IPS DF 19.7 (cell line): ENCODE measurements at regions not wholly inside any gene's neighbourhood (a gene's known extent, or its start where the extent isn't known, plus 50 kb on each side); places are given as distances from the start of the nearest gene placed in this dataset.
"Not testable (repeated sequence)": the region's sequence is repeated elsewhere in the genome, so short reads cannot be mapped to it uniquely, and the experiment has no call there.

Source experiments
- DNase-seq: peaks from one replicate; pipeline ENCODE4 v3.0.0-alpha.2; 2013; ENCODE audit warnings: low read depth, low spot score

DNA sequence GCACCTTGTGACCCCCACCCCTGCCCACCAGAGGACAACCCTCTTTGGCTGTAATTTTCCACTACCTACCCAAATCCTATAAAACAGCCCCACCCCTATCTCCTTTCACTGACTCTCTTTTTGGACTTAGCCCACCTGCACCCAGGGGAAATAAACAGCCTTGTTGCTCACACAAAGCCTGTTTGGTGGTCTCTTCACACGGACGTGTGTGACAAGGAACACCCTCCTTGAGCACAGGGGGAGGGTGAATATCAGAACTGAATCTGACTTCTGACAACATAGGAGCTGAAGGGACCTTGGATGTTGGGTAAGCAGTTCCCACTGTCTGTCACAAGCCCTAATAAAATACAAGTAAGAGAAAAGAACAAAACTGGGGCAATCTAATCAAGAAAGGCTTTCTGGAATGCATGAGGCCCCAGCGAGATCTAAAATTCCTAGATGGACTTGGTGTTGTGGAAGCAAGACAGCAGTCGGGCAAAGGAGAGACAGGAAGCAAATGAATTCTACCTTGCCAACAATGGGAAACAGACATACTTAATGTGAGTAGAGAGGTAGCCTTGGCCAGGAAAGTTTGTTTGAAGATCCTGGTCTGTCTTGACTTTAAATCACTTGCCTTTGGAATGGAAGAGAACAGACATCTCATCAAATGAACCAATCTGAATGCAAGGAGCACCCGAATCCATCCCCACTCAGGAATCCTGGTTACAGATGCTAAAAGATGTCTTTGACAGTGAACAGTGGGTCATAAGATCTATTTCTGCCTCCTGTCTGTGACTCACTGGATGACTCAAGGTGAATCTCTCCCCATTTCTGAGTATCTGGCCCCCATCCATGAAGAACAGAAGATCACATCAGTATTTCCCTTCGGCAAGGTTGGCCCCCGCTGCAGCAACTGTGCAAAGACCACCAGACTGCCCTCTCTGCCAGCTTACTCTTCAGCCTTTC, 53.3 kb downstream of the OLFML3 start:
- no peak for DNase-seq

DNA sequence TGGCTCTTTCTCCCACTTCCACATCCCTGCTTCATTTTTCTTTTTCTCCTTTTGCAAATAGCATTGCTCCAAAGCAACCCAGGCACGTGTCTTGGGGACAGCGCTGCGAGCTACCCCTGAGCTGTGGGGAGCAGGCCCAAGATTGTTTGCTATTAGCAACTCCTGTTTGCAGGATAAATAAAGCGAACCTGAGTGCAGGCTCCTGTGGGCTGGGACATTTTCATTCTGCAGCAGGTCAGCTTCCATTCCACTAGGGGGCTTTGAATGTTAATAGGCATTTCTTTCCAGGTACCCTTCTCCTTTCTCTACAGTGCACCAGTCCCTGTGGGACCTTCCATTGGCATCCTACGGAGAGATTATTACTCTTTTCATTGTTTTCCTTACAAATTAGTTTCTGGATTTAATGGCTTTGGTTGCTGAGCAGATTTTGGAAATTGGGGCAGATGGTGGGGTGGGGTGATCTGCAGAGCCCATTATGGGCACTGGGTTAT, 54.0 kb downstream of the OLFML3 start:
- peak; percentile 86 for DNase-seq

DNA sequence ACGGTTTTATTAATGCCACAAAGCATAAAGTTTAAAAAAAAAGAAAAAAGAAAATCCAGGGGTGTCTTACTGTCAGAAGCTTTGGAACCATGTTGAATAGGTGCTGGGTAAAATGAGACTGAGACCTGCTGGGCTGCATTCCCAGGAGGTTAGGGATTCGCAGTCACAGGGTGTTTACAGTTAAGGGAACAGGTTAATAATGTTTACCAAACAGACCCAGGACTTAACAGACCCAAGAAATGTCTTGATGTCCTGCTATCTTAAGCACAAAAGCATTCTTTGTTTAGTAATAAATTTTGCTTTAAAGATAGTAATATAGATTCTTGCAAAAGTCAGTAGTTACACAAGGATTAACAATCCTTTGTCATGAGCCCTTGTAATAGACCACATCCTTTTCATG, 54.7 kb downstream of the OLFML3 start:
- DNase-seq = no peak

DNA sequence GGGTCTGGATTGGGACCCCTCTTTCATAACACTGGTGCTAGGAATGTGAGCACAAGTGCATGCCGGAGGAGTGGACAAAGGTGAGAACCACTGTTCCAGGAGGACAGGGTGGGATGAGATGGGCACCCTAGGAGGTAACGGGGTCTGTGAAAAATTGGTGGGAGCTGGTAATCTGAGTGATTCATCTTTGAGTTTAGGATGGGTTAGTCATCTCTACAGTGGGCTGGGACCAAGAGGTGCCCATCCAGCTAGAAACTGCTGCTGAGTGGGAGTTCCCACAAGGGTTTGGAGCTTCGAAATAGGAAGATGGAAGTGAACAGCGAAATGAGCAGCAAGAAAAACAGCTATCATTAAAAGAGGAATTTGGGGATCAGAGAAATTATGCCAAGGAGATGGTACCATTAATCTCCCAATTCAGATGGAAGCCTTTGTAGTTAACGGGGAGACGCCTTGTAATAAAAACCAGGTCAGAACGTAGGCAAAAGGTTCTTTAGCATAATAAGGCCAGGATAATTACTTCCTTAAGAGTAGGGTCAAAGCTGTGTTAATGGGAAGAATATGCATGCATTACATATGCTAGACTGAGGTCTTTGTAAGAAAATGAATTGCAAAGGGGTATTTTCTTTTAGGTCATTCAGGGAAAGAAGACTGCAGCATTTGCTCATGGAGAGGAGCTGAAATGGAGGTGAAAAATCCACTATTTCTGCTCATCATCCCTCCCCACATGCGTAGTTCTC, 55.5 kb downstream of the OLFML3 start:
- DNase-seq = no peak

DNA sequence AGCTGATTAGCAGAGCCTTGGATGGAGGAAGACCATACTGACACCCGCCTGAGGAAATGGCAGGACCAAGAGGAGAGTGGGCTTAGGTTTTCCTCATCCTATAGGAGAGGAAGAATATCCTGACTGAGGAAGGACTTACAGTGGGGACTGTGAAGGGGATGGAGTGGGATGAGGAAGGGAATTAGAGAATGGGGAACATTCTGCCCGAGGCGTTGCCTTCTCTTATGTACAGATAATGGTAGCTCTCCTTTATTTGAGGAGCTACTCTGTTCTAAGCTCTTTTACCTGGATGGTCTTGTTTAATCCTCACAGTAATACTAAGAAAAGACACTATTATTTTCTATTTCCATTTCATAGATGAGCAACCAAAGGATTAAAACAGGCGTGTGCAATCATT, 56.0 kb downstream of the OLFML3 start:
- no peak for DNase-seq

DNA sequence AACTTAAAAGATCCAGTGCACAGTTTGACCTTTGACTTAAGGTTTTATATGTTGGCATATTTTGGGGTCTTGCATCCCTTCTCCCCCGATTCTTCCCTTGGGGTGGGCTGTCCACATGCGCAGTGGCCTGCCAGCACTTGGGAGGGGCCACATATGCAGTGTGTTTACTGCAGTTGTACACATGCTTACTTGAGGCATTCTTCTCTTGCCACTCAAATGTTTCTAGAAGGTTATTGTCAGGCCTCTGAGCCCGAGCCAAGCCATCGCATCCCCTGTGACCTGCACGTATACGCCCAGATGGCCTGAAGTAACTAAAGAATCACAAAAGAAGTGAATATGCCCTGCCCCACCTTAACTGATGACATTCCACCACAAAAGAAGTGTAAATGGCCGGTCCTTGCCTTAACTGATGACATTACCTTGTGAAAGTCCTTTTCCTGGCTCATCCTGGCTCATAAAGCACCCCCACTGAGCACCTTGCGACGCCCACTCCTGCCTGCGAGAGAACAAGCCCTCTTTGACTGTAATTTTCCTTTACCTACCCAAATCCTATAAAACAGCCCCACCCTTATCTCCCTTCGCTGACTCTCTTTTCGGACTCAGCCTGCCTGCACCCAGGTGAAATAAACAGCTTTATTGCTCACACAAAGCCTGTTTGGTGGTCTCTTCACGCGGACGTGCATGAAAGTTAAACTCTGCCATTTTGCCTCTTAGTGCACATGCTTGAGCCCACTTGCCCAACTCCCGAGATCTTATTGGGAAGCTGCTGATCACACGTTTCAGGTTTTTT, 57.8 kb downstream of the OLFML3 start:
- DNase-seq = not testable (repeated sequence)

DNA sequence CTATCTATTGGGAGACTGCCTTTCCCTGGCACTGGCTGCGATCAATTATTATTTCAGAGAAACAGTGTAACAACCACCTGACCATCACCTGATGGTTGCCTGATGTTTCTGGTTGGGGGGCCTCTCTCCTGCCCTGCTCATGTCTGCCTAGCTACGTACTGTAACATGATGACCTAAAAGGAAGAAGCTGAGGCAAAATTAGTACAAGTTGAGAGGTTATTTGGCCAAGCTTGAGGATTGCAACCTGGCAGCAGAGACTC, 58.3 kb downstream of the OLFML3 start:
- no peak for DNase-seq

DNA sequence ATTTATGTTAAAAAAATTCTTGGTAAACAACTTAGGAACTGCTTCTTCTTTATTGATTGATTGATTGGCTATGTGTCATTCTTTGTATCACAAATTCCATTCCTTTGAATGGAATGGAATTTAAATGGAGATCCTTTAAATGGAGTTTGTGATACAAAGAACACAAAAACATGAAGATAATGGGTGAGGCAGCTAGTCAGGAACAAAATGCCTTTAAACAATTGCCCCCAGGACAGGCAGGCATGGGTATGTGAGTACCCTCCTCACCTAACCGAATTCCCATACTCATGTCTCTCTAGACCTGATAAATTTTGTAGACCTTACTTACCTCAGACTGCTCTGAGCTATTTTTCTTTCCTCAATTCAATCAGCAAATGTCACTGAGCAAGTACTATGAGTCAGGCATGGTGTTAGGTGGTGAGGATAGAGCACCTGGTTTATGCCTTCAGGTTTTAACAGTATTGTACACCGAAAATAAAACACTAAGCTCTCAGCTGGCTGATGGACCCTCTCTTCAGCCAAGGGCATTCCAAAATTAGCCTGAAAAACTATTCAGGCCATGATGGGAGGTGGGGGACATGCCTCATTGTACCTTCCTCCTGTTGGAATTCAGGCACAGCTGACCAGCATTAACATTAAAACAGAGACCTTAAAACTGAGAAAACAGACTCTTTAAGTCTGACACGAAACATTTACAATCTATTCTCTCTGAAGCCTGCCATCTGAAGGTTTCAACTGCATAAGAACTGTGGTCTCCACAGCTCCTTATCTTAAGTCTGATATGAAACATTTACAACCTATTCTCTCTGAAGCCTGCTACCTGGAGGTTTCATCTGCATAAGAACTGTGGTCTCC, 58.9 kb downstream of the OLFML3 start:
- no peak for DNase-seq
